HG02938 (cell line): ENCODE measurements at regions not wholly inside any gene's neighbourhood (a gene's known extent, or its start where the extent isn't known, plus 50 kb on each side); places are given as distances from the start of the nearest gene placed in this dataset.

Source experiments
- ATAC-seq: cut with Tn5 transposase; IDR thresholded peaks from one replicate; pipeline ENCODE4 v1.9.1; 2021; ENCODE audit warnings: mild to moderate bottlenecking, moderate library complexity; ENCODE audit not compliant: unreplicated experiment

GRCh38 chr4:74675673-74676279, 118.5 kb downstream of the BTC start:
- no peak for ATAC-seq

GRCh38 chr4:74682567-74683359, 111.6 kb downstream of the BTC start:
- ATAC-seq = no peak

- no peak for ATAC-seq
Measured at GRCh38 chr4:74692972-74693371, 101.4 kb downstream of the BTC start.
